H1 (cell line): ENCODE measurements at regions not wholly inside any gene's neighbourhood (a gene's known extent, or its start where the extent isn't known, plus 50 kb on each side); places are given as distances from the start of the nearest gene placed in this dataset.

ENCODE experiments used
- ASH2L ChIP-seq: fragments of 200-600, 300-600 bp; sonication (generic); IDR thresholded peaks from one replicate; pipeline ENCODE4 v1.7.1; 2017; ENCODE audit warnings: low read length
- CHD1 ChIP-seq: IDR thresholded peaks from 2 replicates; pipeline ENCODE4 v1.6.1; 2012; ENCODE audit warnings: low read depth, low read length, improper control_type of control experiment
- CREB1 ChIP-seq: IDR thresholded peaks from 2 replicates; pipeline ENCODE4 v1.6.1; 2012; ENCODE audit warnings: inconsistent platforms
- CTCF ChIP-seq, 3 experiments: IDR thresholded peaks; 1 replicate in 2 of 3; 2 replicates in 1 of 3; pipeline versions ENCODE4 v1.5.1 to v1.6.1; 2011; ENCODE audit warnings: low read length in 3 of 3, mild to moderate bottlenecking in 3 of 3, inconsistent platforms in 2 of 3, low read depth in 1 of 3, moderate library complexity in 1 of 3; ENCODE audit not compliant: insufficient read depth in 1 of 3; ENCODE audit errors: control extremely low read depth in 1 of 3
- EZH2 ChIP-seq: fragments of 200-600 bp; sonication (generic); IDR thresholded peaks from 2 replicates; pipeline ENCODE4 v1.7.1; 2012; ENCODE audit warnings: low read depth, mild to moderate bottlenecking, moderate library complexity, low read length, inconsistent platforms; ENCODE audit not compliant: severe bottlenecking
- KDM1A ChIP-seq: fragments of 200-600, 300-600 bp; sonication (generic); IDR thresholded peaks from 2 replicates; pipeline ENCODE4 v1.7.1; 2016; ENCODE audit warnings: mild to moderate bottlenecking, low read length, borderline replicate concordance
- MAFK ChIP-seq: IDR thresholded peaks from 2 replicates; pipeline ENCODE4 v1.6.1; 2012; ENCODE audit warnings: low read depth, mild to moderate bottlenecking, improper control_type of control experiment, low read length
- POLR2A ChIP-seq, 2 experiments: IDR thresholded peaks; 1 replicate in 1 of 2; 2 replicates in 1 of 2; pipeline ENCODE4 v1.6.1; 2011; ENCODE audit warnings: low read depth in 2 of 2, low read length in 2 of 2, mild to moderate bottlenecking in 2 of 2; ENCODE audit errors: control extremely low read depth in 1 of 2
- RFX5 ChIP-seq: IDR thresholded peaks from 2 replicates; pipeline ENCODE4 v1.6.1; 2011; ENCODE audit warnings: low read depth, low read length, improper control_type of control experiment, borderline replicate concordance
- SIN3A ChIP-seq, 2 experiments: IDR thresholded peaks in 1 of 2; conservative IDR thresholded peaks in 1 of 2; 2 replicates each; pipeline ENCODE4 v1.6.1; 2011 to 2012; ENCODE audit warnings: low read length in 2 of 2, improper control_type of control experiment in 1 of 2, low read depth in 1 of 2, mild to moderate bottlenecking in 1 of 2
- TCF12 ChIP-seq: IDR thresholded peaks from 2 replicates; pipeline ENCODE4 v1.6.1; 2011; ENCODE audit warnings: low read depth, mild to moderate bottlenecking, low read length
- TEAD4 ChIP-seq: IDR thresholded peaks from 2 replicates; pipeline ENCODE4 v1.6.1; 2012; ENCODE audit warnings: low read depth, low read length, inconsistent platforms, mixed read lengths

- TF ChIP-seq KDM1A (no peak), CHD1 (no peak), TEAD4 (no peak), CTCF (IDR thresholded peaks at IDR 0.05; ENCODE audit: control extremely low read depth in 1 of 3, insufficient read depth in 1 of 3, low read depth in 1 of 3, low read length in 3 of 3) (no peak), RFX5 (no peak), CREB1 (no peak), POLR2A (IDR thresholded peaks at IDR 0.05; ENCODE audit: control extremely low read depth in 1 of 2, low read depth in 2 of 2, low read length in 2 of 2) (no peak), ASH2L (no peak), MAFK (peak; percentile 51; the same call in 1 of the 2 replicates), EZH2 (no peak), SIN3A (conservative IDR thresholded peaks at IDR 0.05 in 1 of 2, IDR thresholded peaks at IDR 0.05 in 1 of 2; ENCODE audit: low read depth in 1 of 2, low read length in 2 of 2) (no peak), TCF12 (no peak)
Measured at GRCh38 chr4:124227981-124228380, 484.6 kb downstream of the ANKRD50 start.
